Keratinocyte (primary cell): ENCODE measurements at regions not wholly inside any gene's neighbourhood (a gene's known extent, or its start where the extent isn't known, plus 50 kb on each side); places are given as distances from the start of the nearest gene placed in this dataset.

ENCODE experiments used
- DNase-seq: peaks from one replicate; pipeline ENCODE4 v3.0.0-alpha.2; 2011; ENCODE audit warnings: low read depth, missing footprints, low spot score
- FAIRE-seq: peaks from 2 replicates; lab custom pipeline; 2011; peaks lifted over from hg19 to GRCh38; lab: Jason Lieb, UNC
- H2AFZ ChIP-seq: 2 replicates; pipeline ENCODE4 v1.6.0; 2012; ENCODE audit warnings: low read length, control low read depth, inconsistent platforms; ENCODE audit not compliant: control insufficient read depth
- H3K27ac ChIP-seq: 2 replicates; pipeline ENCODE4 v1.5.1; 2011; ENCODE audit warnings: low read length; ENCODE audit not compliant: control insufficient read depth, insufficient read depth
- H3K27me3 ChIP-seq: 3 replicates; pipeline ENCODE4 v1.6.0; 2011; ENCODE audit warnings: low read length; ENCODE audit not compliant: control insufficient read depth, insufficient read depth; ENCODE audit errors: extremely low read depth
- H3K36me3 ChIP-seq, 2 experiments: 2 replicates in 1 of 2; 3 replicates in 1 of 2; pipeline ENCODE4 v1.5.1; 2011; ENCODE audit warnings: low read length in 2 of 2, mild to moderate bottlenecking in 1 of 2; ENCODE audit not compliant: control insufficient read depth in 2 of 2, insufficient read depth in 2 of 2; ENCODE audit errors: extremely low read depth in 1 of 2
- H3K4me1 ChIP-seq: 3 replicates; pipeline ENCODE4 v1.5.1; 2011; ENCODE audit warnings: low read length; ENCODE audit not compliant: control insufficient read depth, insufficient read depth; ENCODE audit errors: extremely low read depth
- H3K4me2 ChIP-seq: 3 replicates; pipeline ENCODE4 v1.6.0; 2011; ENCODE audit warnings: low read depth, low read length; ENCODE audit not compliant: control insufficient read depth, insufficient read depth; ENCODE audit errors: extremely low read depth
- H3K4me3 ChIP-seq, 3 experiments: fragments of 200-600 bp in 1 of 3; sonication (generic) in 1 of 3; 2 replicates in 2 of 3; 3 replicates in 1 of 3; pipeline ENCODE4 v1.5.1; 2011 to 2016; ENCODE audit warnings: low read length in 3 of 3, mild to moderate bottlenecking in 3 of 3, control low read depth in 2 of 3, inconsistent platforms in 1 of 3, low read depth in 1 of 3, mixed read lengths in 1 of 3, mixed run types in 1 of 3, moderate library complexity in 1 of 3; ENCODE audit not compliant: control insufficient read depth in 2 of 3, insufficient read depth in 2 of 3; ENCODE audit errors: extremely low read depth in 1 of 3
- H3K79me2 ChIP-seq: 2 replicates; pipeline ENCODE4 v1.6.0; 2012; ENCODE audit warnings: low read length; ENCODE audit not compliant: control insufficient read depth, insufficient read depth
- H3K9ac ChIP-seq: 3 replicates; pipeline ENCODE4 v1.6.0; 2011; ENCODE audit warnings: low read length; ENCODE audit not compliant: control insufficient read depth, insufficient read depth; ENCODE audit errors: extremely low read depth
- H3K9me1 ChIP-seq: 3 replicates; pipeline ENCODE4 v1.6.0; 2011; ENCODE audit warnings: low read length; ENCODE audit not compliant: control insufficient read depth, insufficient read depth; ENCODE audit errors: extremely low read depth
- H3K9me3 ChIP-seq: 2 replicates; pipeline ENCODE4 v1.5.1; 2012; ENCODE audit warnings: low read depth, low read length; ENCODE audit not compliant: control insufficient read depth
- H4K20me1 ChIP-seq: 3 replicates; pipeline ENCODE4 v1.6.0; 2011; ENCODE audit warnings: low read length; ENCODE audit not compliant: control insufficient read depth, insufficient read depth; ENCODE audit errors: extremely low read depth
- EZH2 ChIP-seq: IDR thresholded peaks from one replicate; pipeline ENCODE4 v1.6.1; 2012; ENCODE audit warnings: inconsistent platforms, mild to moderate bottlenecking, low read length, moderate library complexity
- dilution Hi-C: fragments of 300-500 bp; cut with MboI; formaldehyde crosslinking; loops from one replicate; pipeline ENCODE4 v1.7.0; 2020; ENCODE audit warnings: low sequenced_read_pairs; ENCODE audit not compliant: extremely low pct_ligation_motif_present
- TF ChIP-seq, protein P1 (sequence below), 3 experiments: IDR thresholded peaks in 1 of 3; conservative IDR thresholded peaks in 1 of 3; optimal IDR thresholded peaks in 1 of 3; 2 replicates in 2 of 3; 3 replicates in 1 of 3; pipeline versions ENCODE3 to v1.5.1; 2011; ENCODE audit warnings: low read length in 3 of 3, mild to moderate bottlenecking in 3 of 3, moderate library complexity in 2 of 3, control low read depth in 1 of 3, inconsistent platforms in 1 of 3; ENCODE audit not compliant: insufficient read depth in 2 of 3; ENCODE audit errors: extremely low read depth in 1 of 3

DNA sequence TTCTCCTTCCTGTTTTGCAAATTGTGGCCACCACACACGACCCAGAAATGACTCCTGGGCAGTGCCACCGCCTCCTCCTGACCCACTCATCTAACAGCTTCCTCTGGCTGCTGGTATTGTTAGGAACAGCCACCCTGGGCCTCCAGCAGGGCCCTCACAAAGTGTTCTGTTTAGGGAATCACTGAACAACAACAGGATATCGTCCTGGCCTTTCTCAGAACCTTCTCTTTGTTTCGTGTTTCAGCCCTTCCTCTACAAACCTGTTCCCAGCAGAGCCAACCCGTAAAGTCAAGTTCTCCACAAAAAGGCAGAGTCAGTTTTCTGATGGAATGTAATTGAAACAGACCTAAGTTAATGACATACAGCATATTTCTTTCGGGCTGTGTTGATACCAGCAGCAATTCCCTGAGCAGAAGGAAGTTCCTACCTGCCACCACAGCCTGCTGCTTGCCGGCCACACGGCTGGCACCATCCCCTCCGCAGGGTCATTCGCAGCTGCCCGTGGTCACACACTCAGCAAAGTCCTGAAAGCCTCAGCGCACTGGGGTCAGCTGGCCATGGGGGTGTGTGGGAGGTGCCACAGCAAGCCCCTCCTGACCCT lies 91.7 kb upstream of the PITRM1 start:
- Histone ChIP-seq H3K27ac (no peak overlapping the region), H3K9ac (no peak overlapping the region), H4K20me1 (no peaks in the 10 kb centered on the region), H2AFZ (no peak overlapping the region), H3K36me3 (no peaks in the 10 kb centered on the region), H3K4me2 (no peak overlapping the region), H3K9me1 (no peaks in the 10 kb centered on the region), H3K4me1 (no peaks in the 10 kb centered on the region), H3K27me3 (no peaks in the 10 kb centered on the region), H3K9me3 (no peaks in the 10 kb centered on the region), H3K79me2 (no peaks in the 10 kb centered on the region), H3K4me3 (no peak overlapping the region)
- no peak for TF ChIP-seq EZH2
- TF ChIP-seq, protein P1, sequence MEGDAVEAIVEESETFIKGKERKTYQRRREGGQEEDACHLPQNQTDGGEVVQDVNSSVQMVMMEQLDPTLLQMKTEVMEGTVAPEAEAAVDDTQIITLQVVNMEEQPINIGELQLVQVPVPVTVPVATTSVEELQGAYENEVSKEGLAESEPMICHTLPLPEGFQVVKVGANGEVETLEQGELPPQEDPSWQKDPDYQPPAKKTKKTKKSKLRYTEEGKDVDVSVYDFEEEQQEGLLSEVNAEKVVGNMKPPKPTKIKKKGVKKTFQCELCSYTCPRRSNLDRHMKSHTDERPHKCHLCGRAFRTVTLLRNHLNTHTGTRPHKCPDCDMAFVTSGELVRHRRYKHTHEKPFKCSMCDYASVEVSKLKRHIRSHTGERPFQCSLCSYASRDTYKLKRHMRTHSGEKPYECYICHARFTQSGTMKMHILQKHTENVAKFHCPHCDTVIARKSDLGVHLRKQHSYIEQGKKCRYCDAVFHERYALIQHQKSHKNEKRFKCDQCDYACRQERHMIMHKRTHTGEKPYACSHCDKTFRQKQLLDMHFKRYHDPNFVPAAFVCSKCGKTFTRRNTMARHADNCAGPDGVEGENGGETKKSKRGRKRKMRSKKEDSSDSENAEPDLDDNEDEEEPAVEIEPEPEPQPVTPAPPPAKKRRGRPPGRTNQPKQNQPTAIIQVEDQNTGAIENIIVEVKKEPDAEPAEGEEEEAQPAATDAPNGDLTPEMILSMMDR (optimal IDR thresholded peaks at IDR 0.05 in 1 of 3, IDR thresholded peaks at IDR 0.05 in 1 of 3, conservative IDR thresholded peaks at IDR 0.05 in 1 of 3; ENCODE audit: extremely low read depth in 1 of 3, insufficient read depth in 2 of 3, low read length in 3 of 3), result no peak
- dilution Hi-C loops, result no loop called here
- DNase-seq (no peak), FAIRE-seq (no peak)

DNA sequence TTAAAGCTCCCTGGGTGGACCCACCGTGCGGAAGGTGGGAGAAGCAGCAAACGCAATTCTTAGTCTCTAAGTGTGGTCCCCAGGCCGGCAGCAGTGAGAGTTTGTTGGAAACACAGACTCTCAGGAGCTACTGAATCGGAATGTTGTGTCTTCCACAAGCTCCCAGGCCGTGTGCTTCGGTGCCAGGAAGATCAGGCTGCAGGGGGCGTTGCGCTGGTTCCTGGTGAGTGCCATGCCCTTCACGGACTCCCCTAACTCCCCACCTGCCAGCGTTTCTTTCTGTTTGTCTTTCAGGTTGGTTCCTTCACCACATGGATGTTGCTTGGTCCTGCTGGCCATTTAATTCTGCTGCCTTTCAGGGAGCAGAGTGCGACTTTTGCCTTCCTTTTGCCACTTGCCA lies 91.2 kb upstream of the PITRM1 start:
- Histone ChIP-seq H3K9ac (no peak overlapping the region), H3K27ac (no peak overlapping the region), H3K4me1 (no peaks in the 10 kb centered on the region), H3K9me1 (no peaks in the 10 kb centered on the region), H4K20me1 (no peaks in the 10 kb centered on the region), H3K36me3 (no peaks in the 10 kb centered on the region), H2AFZ (no peak overlapping the region), H3K27me3 (no peaks in the 10 kb centered on the region), H3K9me3 (no peaks in the 10 kb centered on the region), H3K4me2 (no peak overlapping the region), H3K4me3 (no peak overlapping the region), H3K79me2 (no peaks in the 10 kb centered on the region)
- dilution Hi-C loops, result no loop called here
- no peak for TF ChIP-seq EZH2
- TF ChIP-seq, protein P1 (optimal IDR thresholded peaks at IDR 0.05 in 1 of 3, IDR thresholded peaks at IDR 0.05 in 1 of 3, conservative IDR thresholded peaks at IDR 0.05 in 1 of 3; ENCODE audit: extremely low read depth in 1 of 3, insufficient read depth in 2 of 3, low read length in 3 of 3), result no peak
- DNase-seq (no peak), FAIRE-seq (no peak)
